ENCODE measurements at regions not wholly inside any gene's neighbourhood (a gene's known extent, or its start where the extent isn't known, plus 50 kb on each side); places are given as distances from the start of the nearest gene placed in this dataset.

DNA sequence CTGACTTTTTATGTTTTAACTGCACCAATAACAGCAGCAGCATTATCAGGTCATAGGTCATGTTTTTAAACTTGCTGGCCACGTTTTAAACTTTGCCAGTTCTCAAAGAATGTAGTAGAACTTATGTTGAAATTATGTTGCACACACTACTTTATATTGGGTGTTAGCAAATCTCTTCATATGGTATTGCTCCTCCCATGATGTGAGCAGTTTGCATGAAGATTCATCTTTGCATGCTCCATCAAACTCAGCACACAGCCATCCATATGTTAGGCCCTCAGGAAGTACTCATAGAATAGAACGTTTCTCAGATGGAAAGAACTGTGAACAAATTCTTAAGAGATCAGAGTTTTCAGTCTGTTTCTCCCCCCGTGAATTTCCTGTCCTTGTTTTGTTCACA is 128.6 kb upstream of the MAP9 start:
- no peak for TF ChIP-seq YY1 (IDR thresholded peaks at IDR 0.05; ENCODE audit: low read depth)
- TF ChIP-seq POLR2AphosphoS5 (IDR thresholded peaks at IDR 0.05; ENCODE audit: low read depth, low read length): no peak
- TF ChIP-seq, protein P1, sequence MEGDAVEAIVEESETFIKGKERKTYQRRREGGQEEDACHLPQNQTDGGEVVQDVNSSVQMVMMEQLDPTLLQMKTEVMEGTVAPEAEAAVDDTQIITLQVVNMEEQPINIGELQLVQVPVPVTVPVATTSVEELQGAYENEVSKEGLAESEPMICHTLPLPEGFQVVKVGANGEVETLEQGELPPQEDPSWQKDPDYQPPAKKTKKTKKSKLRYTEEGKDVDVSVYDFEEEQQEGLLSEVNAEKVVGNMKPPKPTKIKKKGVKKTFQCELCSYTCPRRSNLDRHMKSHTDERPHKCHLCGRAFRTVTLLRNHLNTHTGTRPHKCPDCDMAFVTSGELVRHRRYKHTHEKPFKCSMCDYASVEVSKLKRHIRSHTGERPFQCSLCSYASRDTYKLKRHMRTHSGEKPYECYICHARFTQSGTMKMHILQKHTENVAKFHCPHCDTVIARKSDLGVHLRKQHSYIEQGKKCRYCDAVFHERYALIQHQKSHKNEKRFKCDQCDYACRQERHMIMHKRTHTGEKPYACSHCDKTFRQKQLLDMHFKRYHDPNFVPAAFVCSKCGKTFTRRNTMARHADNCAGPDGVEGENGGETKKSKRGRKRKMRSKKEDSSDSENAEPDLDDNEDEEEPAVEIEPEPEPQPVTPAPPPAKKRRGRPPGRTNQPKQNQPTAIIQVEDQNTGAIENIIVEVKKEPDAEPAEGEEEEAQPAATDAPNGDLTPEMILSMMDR (IDR thresholded peaks at IDR 0.05): no peak
- no peak for TF ChIP-seq RCOR1 (IDR thresholded peaks at IDR 0.05; ENCODE audit: low read length)
- TF ChIP-seq EP300 (IDR thresholded peaks at IDR 0.05; ENCODE audit: borderline replicate concordance in 1 of 2, low read depth in 1 of 2, low read length in 1 of 2): no peak
- no peak for TF ChIP-seq JUND (IDR thresholded peaks at IDR 0.05)
